ENCODE measurements at regions not wholly inside any gene's neighbourhood (a gene's known extent, or its start where the extent isn't known, plus 50 kb on each side); places are given as distances from the start of the nearest gene placed in this dataset.

DNA sequence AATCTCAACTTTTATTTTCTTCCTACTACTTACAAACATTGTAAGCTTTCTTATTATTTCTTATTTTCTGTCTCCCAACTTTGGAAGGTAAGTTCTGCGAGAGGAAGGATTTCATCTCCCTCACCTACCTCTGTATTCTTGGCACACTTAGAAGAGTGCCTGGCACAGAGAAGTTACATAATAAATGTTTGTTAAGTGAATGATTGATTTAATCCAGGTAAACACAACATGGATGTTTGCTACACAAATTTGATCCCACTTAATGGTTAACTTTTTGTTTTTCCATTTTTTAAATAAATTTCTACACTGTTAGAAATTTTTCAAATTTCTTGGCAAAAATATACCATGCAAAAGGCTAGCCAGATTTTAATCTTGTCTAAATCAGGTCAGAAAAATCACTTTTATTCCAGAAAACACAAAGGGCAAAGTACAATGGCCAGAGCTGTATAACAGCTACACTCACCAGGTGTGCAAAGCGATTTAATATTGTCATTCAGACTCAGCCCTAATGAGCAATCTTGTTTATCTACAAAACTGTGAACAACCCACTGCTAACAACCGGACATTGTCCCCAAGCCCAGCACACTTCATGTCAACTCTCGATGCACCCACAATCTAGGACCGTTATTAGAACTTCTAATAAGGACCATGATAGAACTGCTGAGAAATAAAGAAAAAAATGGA, 222.1 kb upstream of the EEA1 start:
- Histone ChIP-seq H3K4me2 (ENCODE audit: low read depth, low read length, poor library complexity, severe bottlenecking) (no peak overlapping the region), H3K27me3 (ENCODE audit: low read length) (no peaks in the 10 kb centered on the region), H3K9ac (ENCODE audit: low read length) (no peak overlapping the region), H2AFZ (ENCODE audit: low read depth, low read length, severe bottlenecking) (no peak overlapping the region), H3K27ac (ENCODE audit: low read depth, low read length) (no peak overlapping the region), H4K20me1 (ENCODE audit: low read depth, low read length) (no peaks in the 10 kb centered on the region), H3K9me2 (replicated peaks; ENCODE audit: insufficient read depth, low read length) (no peaks in the 10 kb centered on the region), H3K36me3 (ENCODE audit: low read length) (no peaks in the 10 kb centered on the region), H3K4me3 (ENCODE audit: insufficient read depth, low read length, poor library complexity, severe bottlenecking) (no peak overlapping the region), H3K79me2 (ENCODE audit: insufficient read depth, low read length) (no peaks in the 10 kb centered on the region), H3K9me3 (ENCODE audit: insufficient read depth, low read length) (no peaks in the 10 kb centered on the region), H3F3A (ENCODE audit: insufficient read depth) (no peaks in the 10 kb centered on the region)
- TF ChIP-seq, protein P1, sequence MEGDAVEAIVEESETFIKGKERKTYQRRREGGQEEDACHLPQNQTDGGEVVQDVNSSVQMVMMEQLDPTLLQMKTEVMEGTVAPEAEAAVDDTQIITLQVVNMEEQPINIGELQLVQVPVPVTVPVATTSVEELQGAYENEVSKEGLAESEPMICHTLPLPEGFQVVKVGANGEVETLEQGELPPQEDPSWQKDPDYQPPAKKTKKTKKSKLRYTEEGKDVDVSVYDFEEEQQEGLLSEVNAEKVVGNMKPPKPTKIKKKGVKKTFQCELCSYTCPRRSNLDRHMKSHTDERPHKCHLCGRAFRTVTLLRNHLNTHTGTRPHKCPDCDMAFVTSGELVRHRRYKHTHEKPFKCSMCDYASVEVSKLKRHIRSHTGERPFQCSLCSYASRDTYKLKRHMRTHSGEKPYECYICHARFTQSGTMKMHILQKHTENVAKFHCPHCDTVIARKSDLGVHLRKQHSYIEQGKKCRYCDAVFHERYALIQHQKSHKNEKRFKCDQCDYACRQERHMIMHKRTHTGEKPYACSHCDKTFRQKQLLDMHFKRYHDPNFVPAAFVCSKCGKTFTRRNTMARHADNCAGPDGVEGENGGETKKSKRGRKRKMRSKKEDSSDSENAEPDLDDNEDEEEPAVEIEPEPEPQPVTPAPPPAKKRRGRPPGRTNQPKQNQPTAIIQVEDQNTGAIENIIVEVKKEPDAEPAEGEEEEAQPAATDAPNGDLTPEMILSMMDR (IDR thresholded peaks at IDR 0.05; ENCODE audit: insufficient read depth, low read length, poor library complexity, severe bottlenecking) = no peak
- TF ChIP-seq EZH2phosphoT487 (conservative IDR thresholded peaks at IDR 0.05; ENCODE audit: low read length) = no peak

DNA sequence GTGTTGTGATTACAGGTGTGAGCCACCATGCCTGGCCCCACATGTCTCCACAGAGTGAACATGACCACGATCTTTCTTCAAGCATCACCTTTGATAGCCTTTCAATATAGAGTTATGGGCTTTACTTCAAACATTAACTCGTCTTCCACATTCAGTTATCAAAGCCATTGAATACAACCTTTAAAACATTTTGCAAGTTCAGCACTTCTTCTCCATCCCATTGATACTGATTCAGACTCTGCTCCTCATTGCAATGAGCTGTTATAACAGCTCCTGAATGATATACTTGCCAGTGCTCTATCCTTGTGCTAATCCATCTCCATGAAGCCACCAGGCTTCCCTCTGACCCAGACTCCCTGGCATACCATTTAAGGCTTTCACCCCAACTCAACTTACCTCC, 223.5 kb upstream of the EEA1 start:
- Histone ChIP-seq H3K79me2 (ENCODE audit: insufficient read depth, low read length) (no peaks in the 10 kb centered on the region), H3K36me3 (ENCODE audit: low read length) (no peaks in the 10 kb centered on the region), H3K27me3 (ENCODE audit: low read length) (no peaks in the 10 kb centered on the region), H3K27ac (ENCODE audit: low read depth, low read length) (no peak overlapping the region), H3K4me2 (ENCODE audit: low read depth, low read length, poor library complexity, severe bottlenecking) (no peak overlapping the region), H3K4me3 (ENCODE audit: insufficient read depth, low read length, poor library complexity, severe bottlenecking) (no peak overlapping the region), H2AFZ (ENCODE audit: low read depth, low read length, severe bottlenecking) (no peak overlapping the region), H3K9me3 (ENCODE audit: insufficient read depth, low read length) (no peaks in the 10 kb centered on the region), H4K20me1 (ENCODE audit: low read depth, low read length) (no peaks in the 10 kb centered on the region), H3K9me2 (replicated peaks; ENCODE audit: insufficient read depth, low read length) (no peaks in the 10 kb centered on the region), H3F3A (ENCODE audit: insufficient read depth) (no peaks in the 10 kb centered on the region), H3K9ac (ENCODE audit: low read length) (no peak overlapping the region)
- TF ChIP-seq, protein P1 (IDR thresholded peaks at IDR 0.05; ENCODE audit: insufficient read depth, low read length, poor library complexity, severe bottlenecking) = no peak
- TF ChIP-seq EZH2phosphoT487 (conservative IDR thresholded peaks at IDR 0.05; ENCODE audit: low read length) = no peak

DNA sequence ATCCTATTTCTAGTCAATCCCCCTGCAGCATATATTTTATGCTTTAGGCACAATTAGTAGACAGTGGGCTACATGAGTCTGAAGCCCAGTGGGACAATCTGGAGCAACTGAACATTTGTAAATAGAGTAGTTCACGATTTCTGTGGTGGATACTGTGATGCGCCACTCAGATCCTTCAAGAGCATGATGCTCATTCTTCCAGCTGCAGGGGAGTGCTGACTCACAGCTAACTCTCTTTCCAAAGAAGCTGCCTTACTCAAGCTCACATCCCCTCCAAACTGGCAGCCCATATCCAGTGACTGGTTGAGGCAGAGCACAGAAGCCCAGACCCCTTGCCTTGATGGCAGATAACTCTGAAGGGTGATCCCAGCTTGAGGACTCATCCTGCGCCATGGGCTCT, 224.2 kb upstream of the EEA1 start:
- Histone ChIP-seq H3K27me3 (ENCODE audit: low read length) (no peaks in the 10 kb centered on the region), H3F3A (ENCODE audit: insufficient read depth) (no peaks in the 10 kb centered on the region), H3K9ac (ENCODE audit: low read length) (no peak overlapping the region), H3K27ac (ENCODE audit: low read depth, low read length) (no peak overlapping the region), H4K20me1 (ENCODE audit: low read depth, low read length) (no peaks in the 10 kb centered on the region), H3K79me2 (ENCODE audit: insufficient read depth, low read length) (no peaks in the 10 kb centered on the region), H3K4me3 (ENCODE audit: insufficient read depth, low read length, poor library complexity, severe bottlenecking) (no peak overlapping the region), H2AFZ (ENCODE audit: low read depth, low read length, severe bottlenecking) (no peak overlapping the region), H3K9me3 (ENCODE audit: insufficient read depth, low read length) (no peaks in the 10 kb centered on the region), H3K9me2 (replicated peaks; ENCODE audit: insufficient read depth, low read length) (no peaks in the 10 kb centered on the region), H3K36me3 (ENCODE audit: low read length) (no peaks in the 10 kb centered on the region), H3K4me2 (ENCODE audit: low read depth, low read length, poor library complexity, severe bottlenecking) (no peak overlapping the region)
- TF ChIP-seq, protein P1 (IDR thresholded peaks at IDR 0.05; ENCODE audit: insufficient read depth, low read length, poor library complexity, severe bottlenecking) = no peak
- TF ChIP-seq EZH2phosphoT487 (conservative IDR thresholded peaks at IDR 0.05; ENCODE audit: low read length) = no peak

Data from SU-DHL-6 (cell line).